BLaER1 (cell line): ENCODE measurements at regions not wholly inside any gene's neighbourhood (a gene's known extent, or its start where the extent isn't known, plus 50 kb on each side); places are given as distances from the start of the nearest gene placed in this dataset.

ENCODE experiments used
- H3K27ac ChIP-seq: shearing (Covaris generic); formaldehyde crosslinking; 2 replicates; pipeline ENCODE4 v1.8.1; 2022
- H3K27me3 ChIP-seq: shearing (Covaris generic); formaldehyde crosslinking; 2 replicates; pipeline ENCODE4 v1.8.1; 2022
- H3K36me3 ChIP-seq: shearing (Covaris generic); formaldehyde crosslinking; 2 replicates; pipeline ENCODE4 v1.8.1; 2022
- H3K4me1 ChIP-seq: shearing (Covaris generic); formaldehyde crosslinking; 2 replicates; pipeline ENCODE4 v1.8.1; 2022
- H3K4me2 ChIP-seq: shearing (Covaris generic); formaldehyde crosslinking; 2 replicates; pipeline ENCODE4 v1.8.1; 2022
- H3K4me3 ChIP-seq: shearing (Covaris generic); formaldehyde crosslinking; 2 replicates; pipeline ENCODE4 v1.8.1; 2022
- H3K9ac ChIP-seq: shearing (Covaris generic); formaldehyde crosslinking; 2 replicates; pipeline ENCODE4 v1.8.1; 2022
- H3K9me3 ChIP-seq: shearing (Covaris generic); formaldehyde crosslinking; 2 replicates; pipeline ENCODE4 v1.8.1; 2022
- H4K20me1 ChIP-seq: shearing (Covaris generic); formaldehyde crosslinking; 2 replicates; pipeline ENCODE4 v1.8.1; 2022
- Cebpa-rat ChIP-seq: shearing (Covaris generic); IDR thresholded peaks from 2 replicates; pipeline ENCODE4 v1.8.1; 2022

- Histone ChIP-seq H3K27me3 (no peaks in the 10 kb centered on the region), H4K20me1 (no peaks in the 10 kb centered on the region), H3K9me3 (no peaks in the 10 kb centered on the region), H3K27ac (no peak overlapping the region), H3K36me3 (no peaks in the 10 kb centered on the region), H3K4me2 (no peak overlapping the region), H3K4me3 (no peak overlapping the region), H3K4me1 (peaks cover 21% of the 10 kb centered on the region), H3K9ac (no peak overlapping the region)
- no peak for TF ChIP-seq Cebpa-rat
Observed at GRCh38 chr12:92551210-92551609, 151.6 kb upstream of the PLEKHG7 start.

- peaks cover 15% of the 10 kb centered on the region for H3K4me1 ChIP-seq
- no peak for TF ChIP-seq Cebpa-rat
Observed at GRCh38 chr12:92550661-92551060, 152.1 kb upstream of the PLEKHG7 start.

GRCh38 chr12:92550254-92550653 is 152.5 kb upstream of the PLEKHG7 start:
- H3K4me3 ChIP-seq: no peak overlapping the region
- no peaks in the 10 kb centered on the region for H4K20me1 ChIP-seq
- no peak overlapping the region for H3K9ac ChIP-seq
- TF ChIP-seq Cebpa-rat: no peak
- no peaks in the 10 kb centered on the region for H3K27me3 ChIP-seq
- H3K9me3 ChIP-seq: no peaks in the 10 kb centered on the region
- no peak overlapping the region for H3K4me2 ChIP-seq
- H3K4me1 ChIP-seq: peaks cover 11% of the 10 kb centered on the region
- H3K36me3 ChIP-seq: no peaks in the 10 kb centered on the region
- no peak overlapping the region for H3K27ac ChIP-seq

More at GRCh38 chr12:92550661-92551060, 152.1 kb upstream of the PLEKHG7 start:
- Histone ChIP-seq H3K4me3 (no peak overlapping the region), H3K9ac (no peak overlapping the region), H4K20me1 (no peaks in the 10 kb centered on the region), H3K27ac (no peak overlapping the region), H3K9me3 (no peaks in the 10 kb centered on the region), H3K27me3 (no peaks in the 10 kb centered on the region), H3K4me2 (no peak overlapping the region), H3K36me3 (no peaks in the 10 kb centered on the region)

GRCh38 chr12:92549516-92549915 is 153.3 kb upstream of the PLEKHG7 start:
- Histone ChIP-seq H4K20me1 (no peaks in the 10 kb centered on the region), H3K27ac (no peak overlapping the region), H3K9me3 (no peaks in the 10 kb centered on the region), H3K36me3 (no peaks in the 10 kb centered on the region), H3K4me2 (no peak overlapping the region), H3K27me3 (no peaks in the 10 kb centered on the region), H3K9ac (no peak overlapping the region), H3K4me1 (peaks cover 5% of the 10 kb centered on the region), H3K4me3 (no peak overlapping the region)
- TF ChIP-seq Cebpa-rat: no peak

- no peak overlapping the region for H3K4me3 ChIP-seq
- TF ChIP-seq Cebpa-rat: no peak
- no peak overlapping the region for H3K4me2 ChIP-seq
- H3K4me1 ChIP-seq: peaks cover 18% of the 10 kb centered on the region
- no peak overlapping the region for H3K27ac ChIP-seq
- no peaks in the 10 kb centered on the region for H3K27me3 ChIP-seq
- H3K36me3 ChIP-seq: no peaks in the 10 kb centered on the region
- H3K9ac ChIP-seq: no peak overlapping the region
- no peaks in the 10 kb centered on the region for H3K9me3 ChIP-seq
- no peaks in the 10 kb centered on the region for H4K20me1 ChIP-seq
Observed at GRCh38 chr12:92547906-92548305, 154.9 kb upstream of the PLEKHG7 start.

GRCh38 chr12:92547420-92547819 is 155.4 kb upstream of the PLEKHG7 start:
- Histone ChIP-seq H3K27me3 (no peaks in the 10 kb centered on the region), H3K4me1 (peaks cover 22% of the 10 kb centered on the region), H3K27ac (no peak overlapping the region), H3K9ac (no peak overlapping the region), H3K4me2 (no peak overlapping the region), H3K4me3 (no peak overlapping the region), H4K20me1 (no peaks in the 10 kb centered on the region), H3K9me3 (no peaks in the 10 kb centered on the region), H3K36me3 (no peaks in the 10 kb centered on the region)
- no peak for TF ChIP-seq Cebpa-rat

- Histone ChIP-seq H3K36me3 (no peaks in the 10 kb centered on the region), H3K9ac (no peak overlapping the region), H3K4me3 (no peak overlapping the region), H3K4me1 (peaks cover 29% of the 10 kb centered on the region), H3K27me3 (no peaks in the 10 kb centered on the region), H3K9me3 (no peaks in the 10 kb centered on the region), H3K27ac (no peak overlapping the region), H4K20me1 (no peaks in the 10 kb centered on the region), H3K4me2 (no peak overlapping the region)
- TF ChIP-seq Cebpa-rat: no peak
Observed at GRCh38 chr12:92546635-92547348, 156.0 kb upstream of the PLEKHG7 start.

- no peak overlapping the region for H3K27ac ChIP-seq
- H3K4me2 ChIP-seq: no peak overlapping the region
- no peaks in the 10 kb centered on the region for H3K36me3 ChIP-seq
- no peak overlapping the region for H3K4me3 ChIP-seq
- no peaks in the 10 kb centered on the region for H3K9me3 ChIP-seq
- no peak overlapping the region for H3K9ac ChIP-seq
- H3K4me1 ChIP-seq: peaks cover 34% of the 10 kb centered on the region
- H4K20me1 ChIP-seq: no peaks in the 10 kb centered on the region
- TF ChIP-seq Cebpa-rat: no peak
- no peaks in the 10 kb centered on the region for H3K27me3 ChIP-seq
Observed at GRCh38 chr12:92546259-92546634, 156.5 kb upstream of the PLEKHG7 start.

- H3K36me3 ChIP-seq: no peaks in the 10 kb centered on the region
- H3K4me2 ChIP-seq: peak overlapping the region; percentile 56
- H3K4me3 ChIP-seq: no peak overlapping the region
- no peak overlapping the region for H3K9ac ChIP-seq
- H3K4me1 ChIP-seq: peaks cover 53% of the 10 kb centered on the region
- no peaks in the 10 kb centered on the region for H4K20me1 ChIP-seq
- no peaks in the 10 kb centered on the region for H3K9me3 ChIP-seq
- TF ChIP-seq Cebpa-rat: no peak
- peak overlapping the region; percentile 62 for H3K27ac ChIP-seq
- H3K27me3 ChIP-seq: no peaks in the 10 kb centered on the region
Observed at GRCh38 chr12:92544322-92544721, 158.5 kb upstream of the PLEKHG7 start.

GRCh38 chr12:92543840-92544239 is 158.9 kb upstream of the PLEKHG7 start:
- Histone ChIP-seq H3K36me3 (no peaks in the 10 kb centered on the region), H3K9ac (no peak overlapping the region), H3K9me3 (no peaks in the 10 kb centered on the region), H3K4me1 (peaks cover 58% of the 10 kb centered on the region), H4K20me1 (no peaks in the 10 kb centered on the region), H3K4me3 (no peak overlapping the region), H3K27ac (peak overlapping the region; percentile 62), H3K4me2 (peak overlapping the region; percentile 56), H3K27me3 (no peaks in the 10 kb centered on the region)
- TF ChIP-seq Cebpa-rat: no peak

- Histone ChIP-seq H3K9me3 (no peaks in the 10 kb centered on the region), H3K27ac (peak overlapping the region; percentile 62), H3K4me3 (no peak overlapping the region), H3K4me2 (peak overlapping the region; percentile 56), H3K4me1 (peaks cover 63% of the 10 kb centered on the region), H3K27me3 (no peaks in the 10 kb centered on the region), H3K36me3 (no peaks in the 10 kb centered on the region), H4K20me1 (no peaks in the 10 kb centered on the region), H3K9ac (no peak overlapping the region)
- no peak for TF ChIP-seq Cebpa-rat
Observed at GRCh38 chr12:92543359-92543758, 159.4 kb upstream of the PLEKHG7 start.
